Ovary (tissue), 3 donors: ENCODE measurements at regions not wholly inside any gene's neighbourhood (a gene's known extent, or its start where the extent isn't known, plus 50 kb on each side); places are given as distances from the start of the nearest gene placed in this dataset.

ENCODE experiments used
- EP300 ChIP-seq: sonication (generic); formaldehyde crosslinking; IDR thresholded peaks from one replicate; pipeline ENCODE4 v1.6.1; 2017; ENCODE audit warnings: antibody characterized with exemption
- POLR2A ChIP-seq: fragments of 450-650 bp; IDR thresholded peaks from one replicate; pipeline ENCODE4 v1.6.1; 2017; ENCODE audit warnings: antibody characterized with exemption, mild to moderate bottlenecking, moderate library complexity
- TF ChIP-seq, protein P1 (sequence below), 3 donors: fragments of 450-650 bp in 2 of 3; fragments of 200-600 bp in 1 of 3; IDR thresholded peaks; one replicate each; pipeline versions ENCODE4 v1.5.1 to v1.8.0; 2016 to 2022; ENCODE audit warnings: antibody characterized with exemption in 3 of 3, mild to moderate bottlenecking in 1 of 3
- donor health status: DM: no; HTN: no; CAD: no.

DNA sequence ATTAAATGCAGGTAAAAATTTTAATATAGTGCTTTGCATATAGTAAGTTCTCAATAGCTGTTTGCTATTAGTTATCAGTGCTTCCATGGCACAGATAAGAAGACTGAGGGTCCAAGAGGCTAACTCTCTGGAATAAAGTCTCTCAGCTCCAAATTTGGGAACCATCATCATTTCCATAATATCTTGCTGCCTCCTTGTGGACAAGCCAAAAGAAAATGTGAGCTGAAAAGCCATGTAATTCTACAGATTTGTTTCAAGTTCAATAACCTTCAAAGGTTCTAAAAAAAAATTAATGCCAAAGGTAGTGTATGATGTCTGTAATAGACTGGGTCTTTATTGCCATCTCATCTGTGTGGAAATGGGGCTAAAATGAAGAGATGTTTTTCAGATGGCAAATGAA lies 136.9 kb upstream of the VCX start:
- no peak for TF ChIP-seq POLR2A
- TF ChIP-seq, protein P1, sequence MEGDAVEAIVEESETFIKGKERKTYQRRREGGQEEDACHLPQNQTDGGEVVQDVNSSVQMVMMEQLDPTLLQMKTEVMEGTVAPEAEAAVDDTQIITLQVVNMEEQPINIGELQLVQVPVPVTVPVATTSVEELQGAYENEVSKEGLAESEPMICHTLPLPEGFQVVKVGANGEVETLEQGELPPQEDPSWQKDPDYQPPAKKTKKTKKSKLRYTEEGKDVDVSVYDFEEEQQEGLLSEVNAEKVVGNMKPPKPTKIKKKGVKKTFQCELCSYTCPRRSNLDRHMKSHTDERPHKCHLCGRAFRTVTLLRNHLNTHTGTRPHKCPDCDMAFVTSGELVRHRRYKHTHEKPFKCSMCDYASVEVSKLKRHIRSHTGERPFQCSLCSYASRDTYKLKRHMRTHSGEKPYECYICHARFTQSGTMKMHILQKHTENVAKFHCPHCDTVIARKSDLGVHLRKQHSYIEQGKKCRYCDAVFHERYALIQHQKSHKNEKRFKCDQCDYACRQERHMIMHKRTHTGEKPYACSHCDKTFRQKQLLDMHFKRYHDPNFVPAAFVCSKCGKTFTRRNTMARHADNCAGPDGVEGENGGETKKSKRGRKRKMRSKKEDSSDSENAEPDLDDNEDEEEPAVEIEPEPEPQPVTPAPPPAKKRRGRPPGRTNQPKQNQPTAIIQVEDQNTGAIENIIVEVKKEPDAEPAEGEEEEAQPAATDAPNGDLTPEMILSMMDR (IDR thresholded peaks at IDR 0.05), result no peak
- TF ChIP-seq EP300, result no peak
